Effector CD4-positive, alpha-beta T cell (primary cell): ENCODE measurements at regions not wholly inside any gene's neighbourhood (a gene's known extent, or its start where the extent isn't known, plus 50 kb on each side); places are given as distances from the start of the nearest gene placed in this dataset.
"Not testable (repeated sequence)": the region's sequence is repeated elsewhere in the genome, so short reads cannot be mapped to it uniquely, and the experiment has no call there.

Experiments used
- DNase-seq: peaks from one replicate; pipeline ENCODE4 v3.0.0-alpha.2; 2020

DNA sequence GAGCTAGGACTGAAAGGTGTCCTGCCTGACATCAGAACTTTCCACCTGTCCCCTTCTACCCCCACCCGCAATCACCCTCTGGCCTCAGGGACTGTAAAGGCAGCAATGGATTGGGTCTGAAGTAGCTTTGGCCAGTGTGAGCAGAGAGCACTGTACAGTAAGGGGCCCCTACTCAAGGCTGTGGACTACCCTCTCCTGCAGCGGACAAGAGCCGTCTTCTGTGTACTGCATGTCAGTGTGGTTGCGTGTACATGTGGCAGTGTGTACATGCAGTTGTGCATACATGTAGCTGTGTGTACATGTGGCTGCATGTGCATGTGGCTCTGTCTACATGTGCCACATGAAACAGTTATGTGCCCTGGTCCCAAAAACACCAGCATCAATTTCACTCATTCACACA lies 205.9 kb upstream of the LINGO1 start:
- no peak for DNase-seq

DNA sequence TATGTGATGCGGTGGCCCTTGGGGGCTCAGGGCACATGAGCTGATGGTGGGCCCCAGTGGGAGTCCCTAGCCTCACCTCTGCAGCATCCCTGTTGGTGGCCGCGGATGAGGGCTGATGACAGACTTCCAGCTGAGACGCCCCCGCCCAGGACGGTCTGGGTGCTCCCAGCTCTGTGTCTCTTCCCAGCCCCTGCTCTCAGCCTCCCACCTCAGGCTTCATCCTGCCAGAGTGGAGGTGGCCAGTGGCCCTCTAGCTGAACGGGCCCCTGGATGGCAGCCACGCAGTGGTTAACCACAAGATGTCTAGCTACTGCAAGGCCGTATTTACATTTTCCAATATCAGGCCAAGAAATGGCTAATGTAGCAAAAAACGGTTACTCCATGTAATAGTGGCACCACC lies 205.3 kb upstream of the LINGO1 start:
- DNase-seq, result no peak

DNA sequence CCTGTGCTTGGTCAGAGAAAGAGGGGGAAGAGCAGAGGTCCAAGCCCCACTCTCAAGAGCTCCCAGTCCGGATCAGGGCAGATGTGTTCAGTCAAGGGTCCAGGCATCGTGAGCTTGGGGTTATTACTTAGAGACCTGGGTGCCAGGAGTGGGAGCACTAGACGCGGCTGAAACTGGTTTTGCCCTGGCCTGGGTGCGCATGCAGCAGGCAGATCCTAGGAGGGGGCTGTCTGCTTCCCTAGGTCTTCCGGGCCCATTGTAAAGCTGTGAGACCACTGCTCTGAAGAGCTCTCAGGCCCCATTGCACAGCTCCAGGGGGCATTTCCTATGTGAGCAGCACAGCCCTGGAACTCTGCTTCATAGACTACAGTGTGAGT lies 204.9 kb upstream of the LINGO1 start:
- no peak for DNase-seq

DNA sequence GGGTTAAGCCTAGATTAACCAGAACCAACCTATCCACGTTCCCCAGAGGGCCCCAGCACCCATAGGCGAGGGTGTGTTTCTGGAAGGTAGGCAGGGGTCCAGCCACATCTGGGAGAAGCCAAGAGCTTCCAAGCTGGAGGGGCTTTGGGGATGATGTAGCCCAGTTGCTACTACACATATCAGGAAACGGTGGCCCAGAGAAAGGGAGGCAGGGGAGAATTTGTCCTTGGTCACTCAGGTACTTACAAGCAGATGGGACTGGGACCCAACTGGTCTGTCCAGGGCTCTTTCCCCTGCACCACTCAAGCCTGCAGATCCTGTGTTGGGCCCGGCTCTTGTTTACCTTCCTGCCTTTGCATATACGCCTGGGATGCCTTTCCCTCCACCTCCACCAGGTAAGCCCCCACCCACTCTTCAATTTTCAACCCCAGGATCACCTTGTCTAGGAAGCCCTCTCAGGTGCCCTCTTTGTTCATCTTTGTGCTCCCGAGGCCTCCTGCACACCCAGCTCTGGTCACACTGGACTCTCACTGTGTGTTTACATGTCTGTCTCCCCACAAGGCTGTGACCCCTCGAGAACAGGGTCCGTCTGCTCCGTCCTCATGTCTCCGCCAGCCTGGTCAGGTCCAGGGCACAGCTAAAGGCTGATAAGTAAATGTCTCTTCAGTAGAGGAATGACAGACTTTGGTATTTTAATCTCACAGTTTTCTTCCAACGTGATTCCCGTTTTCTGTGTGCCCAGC lies 204.4 kb upstream of the LINGO1 start:
- no peak for DNase-seq

DNA sequence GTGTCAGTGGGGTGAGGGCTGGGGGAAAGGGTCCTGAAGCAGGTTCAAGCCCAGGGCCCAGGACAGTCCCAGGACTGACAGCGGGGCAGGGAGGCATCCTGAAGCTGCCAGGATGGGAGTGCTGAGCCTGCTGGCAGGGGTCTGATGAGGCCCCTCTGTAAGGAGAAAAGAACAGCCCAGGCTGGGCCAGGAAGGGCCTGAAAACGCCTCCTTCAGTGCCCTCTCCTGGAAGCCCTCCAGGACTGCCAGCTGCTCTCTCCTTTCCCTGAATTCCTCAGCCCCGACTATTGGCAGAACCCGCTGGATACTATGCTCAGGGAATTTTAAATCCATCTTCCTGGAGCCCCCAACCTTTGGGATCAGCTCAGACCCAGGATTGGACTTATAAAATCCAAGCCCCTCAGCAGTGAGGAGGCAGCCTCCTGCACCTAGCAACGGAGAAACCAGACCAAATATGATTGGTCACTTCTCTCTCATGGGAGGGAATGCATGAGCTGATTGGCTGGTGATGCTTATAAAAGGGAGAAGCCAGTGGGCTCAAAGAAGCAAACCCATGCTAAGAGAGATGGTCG lies 203.5 kb upstream of the LINGO1 start:
- no peak for DNase-seq

DNA sequence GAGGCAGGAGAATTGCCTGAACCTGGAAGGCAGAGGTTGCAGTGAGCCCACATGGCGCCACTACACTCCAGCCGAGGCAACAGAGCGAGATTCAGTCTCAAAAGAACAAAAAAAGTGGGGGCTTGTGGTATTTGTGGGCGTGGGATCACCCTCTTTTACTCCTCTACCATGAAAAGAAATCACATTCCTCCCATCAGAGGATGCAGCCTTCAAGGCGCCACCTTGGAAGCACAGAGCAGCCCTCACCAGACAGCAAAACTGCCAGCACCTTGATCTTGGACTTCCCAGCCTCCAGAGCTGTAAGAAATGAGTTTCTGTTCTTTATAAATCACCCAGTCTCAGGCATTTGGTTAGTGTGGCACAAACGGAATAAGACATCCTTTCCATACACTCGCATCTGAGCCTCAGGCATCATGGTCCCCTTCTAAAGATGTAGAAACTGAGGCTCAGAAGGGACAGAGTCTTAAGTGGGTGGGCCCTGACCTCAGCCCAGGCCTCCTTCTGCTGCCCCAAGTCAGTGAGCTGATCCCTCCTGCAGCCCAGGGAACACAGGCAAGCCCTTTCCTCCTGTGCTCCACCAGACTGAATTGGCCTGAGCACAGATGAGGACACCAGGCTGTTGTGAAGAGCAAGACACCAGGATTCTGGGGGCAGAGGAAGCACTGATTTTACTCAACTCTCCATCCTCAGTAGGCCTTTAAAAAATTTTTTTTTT lies 201.7 kb upstream of the LINGO1 start:
- DNase-seq, result no peak

DNA sequence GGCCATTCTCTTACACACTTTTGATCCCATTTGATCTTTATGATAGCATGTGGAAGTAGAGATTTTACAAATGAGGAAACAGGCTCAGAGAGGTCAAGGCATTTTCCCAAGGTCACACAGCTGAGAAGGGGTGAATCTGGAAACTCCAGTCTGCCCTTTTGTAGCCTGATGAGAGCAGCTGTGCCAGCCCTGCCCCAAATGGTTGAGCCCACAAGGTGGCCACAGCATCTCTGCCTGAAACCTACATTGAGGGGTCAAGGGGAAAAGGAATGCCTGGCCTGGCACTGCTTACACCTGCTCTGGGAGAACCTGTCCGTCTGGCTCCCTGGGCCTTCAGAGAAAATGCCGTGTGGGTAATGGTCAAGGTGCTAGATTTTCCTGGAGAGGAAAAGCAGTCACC lies 200.2 kb upstream of the LINGO1 start:
- no peak for DNase-seq

DNA sequence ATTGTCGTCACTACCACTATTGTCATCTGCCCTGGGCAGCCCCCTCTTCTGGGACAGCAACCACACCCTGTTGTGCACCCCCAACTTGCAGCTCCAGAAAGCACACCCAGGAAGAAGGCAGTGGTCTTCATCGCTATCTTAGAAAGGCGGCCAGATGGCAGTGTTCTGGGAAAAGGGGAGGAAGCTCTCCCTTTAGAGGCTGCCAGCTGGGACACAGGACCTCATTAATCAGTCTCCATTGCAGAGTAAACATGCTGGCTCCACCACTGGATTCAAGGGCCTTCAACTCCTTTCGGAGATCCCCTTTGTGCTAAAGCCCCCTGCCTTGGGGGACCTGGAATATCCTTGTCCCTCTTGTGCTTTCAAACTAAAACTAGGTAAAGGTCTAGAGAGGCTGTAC lies 199.3 kb upstream of the LINGO1 start:
- no peak for DNase-seq

DNA sequence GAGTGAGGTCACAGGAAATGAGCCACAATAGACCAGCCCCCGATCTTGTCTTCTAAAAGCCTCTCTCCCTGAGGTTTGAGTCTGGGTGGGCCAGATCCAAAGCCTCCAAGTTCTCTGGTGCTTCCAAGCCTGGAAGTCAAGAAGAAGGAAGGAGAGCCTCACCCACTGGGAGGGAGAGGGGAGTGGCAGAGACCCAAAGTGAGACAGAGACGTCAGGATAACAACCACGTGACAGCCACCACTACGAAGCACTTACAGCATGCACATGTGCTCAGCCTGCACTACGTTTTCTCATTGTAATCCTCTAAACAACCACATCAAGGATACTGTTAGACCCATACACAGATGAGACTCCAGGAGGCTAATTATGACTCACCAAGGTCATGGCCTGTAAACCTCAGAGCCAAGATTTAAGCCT lies 197.3 kb upstream of the LINGO1 start:
- DNase-seq, result no peak

DNA sequence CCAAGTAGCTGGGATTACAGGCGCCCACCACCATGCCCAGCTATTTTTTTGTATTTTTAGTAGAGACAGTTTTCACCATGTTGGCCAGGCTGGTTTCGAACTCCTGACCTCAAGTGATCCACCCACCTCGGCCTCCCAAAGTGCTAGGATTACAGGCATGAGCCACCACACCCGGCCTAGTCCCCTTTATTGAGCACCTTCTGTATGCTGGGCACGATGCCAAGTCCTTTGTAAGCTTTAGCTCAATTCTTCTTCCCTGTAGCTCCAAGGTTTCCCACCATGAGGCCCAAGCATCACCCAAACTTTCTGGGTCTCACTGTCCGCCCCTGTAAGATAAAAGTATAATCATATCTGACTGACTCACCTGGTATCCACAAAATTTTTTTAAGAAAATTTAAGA lies 196.6 kb upstream of the LINGO1 start:
- not testable (repeated sequence) for DNase-seq

DNA sequence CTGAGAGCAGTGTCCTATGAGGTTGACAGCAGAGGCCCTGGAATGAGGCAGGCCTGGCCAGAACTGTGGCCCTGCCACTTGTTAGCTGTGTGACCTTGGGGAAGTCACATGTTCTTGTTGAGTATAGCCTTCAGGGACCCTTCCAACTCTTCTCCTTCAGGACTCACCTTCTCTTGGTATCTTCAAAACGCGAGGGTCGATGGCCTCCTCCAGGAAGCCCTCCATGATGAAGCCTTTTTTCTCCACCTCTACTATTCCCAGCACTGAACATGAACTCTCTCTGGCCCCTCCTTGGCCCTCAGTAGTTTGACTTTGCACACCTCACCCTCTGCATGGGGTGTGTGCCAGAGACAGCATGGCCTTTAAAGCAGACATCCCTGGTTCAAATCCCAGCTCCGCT lies 195.1 kb upstream of the LINGO1 start:
- no peak for DNase-seq

DNA sequence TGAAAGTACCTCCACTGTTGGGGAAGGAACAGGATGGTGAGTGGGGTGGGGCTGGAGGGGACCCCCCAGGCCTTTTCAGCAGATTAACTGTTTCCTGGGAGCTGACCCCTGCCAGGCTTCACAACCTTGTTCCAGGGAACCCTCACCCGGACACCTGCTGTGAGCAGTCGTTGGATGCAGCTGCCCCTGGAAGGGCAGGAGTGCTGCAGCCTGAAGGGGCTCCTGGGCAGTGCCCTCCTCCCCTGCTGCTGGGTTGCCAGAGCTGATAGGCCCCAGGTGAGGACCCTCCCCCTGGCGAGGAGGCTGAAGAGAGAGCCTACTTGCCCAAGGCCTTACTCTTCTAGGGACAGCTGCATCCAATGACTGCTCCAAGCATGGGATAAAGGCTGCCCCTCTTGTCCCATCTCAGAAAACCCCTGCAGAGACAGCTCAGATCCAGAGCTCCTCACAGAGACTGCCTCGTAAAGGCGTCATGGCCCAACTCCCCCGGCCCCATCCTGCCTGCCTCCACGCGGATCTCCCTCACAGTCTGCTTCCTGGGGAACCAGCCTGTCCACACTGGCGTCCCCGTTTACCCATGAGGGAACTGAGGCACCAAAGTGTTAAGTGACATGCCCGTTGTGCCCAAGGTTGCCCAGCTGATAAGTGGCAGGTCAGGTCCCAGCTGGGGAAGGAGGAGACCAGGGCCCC lies 193.4 kb upstream of the LINGO1 start:
- no peak for DNase-seq

DNA sequence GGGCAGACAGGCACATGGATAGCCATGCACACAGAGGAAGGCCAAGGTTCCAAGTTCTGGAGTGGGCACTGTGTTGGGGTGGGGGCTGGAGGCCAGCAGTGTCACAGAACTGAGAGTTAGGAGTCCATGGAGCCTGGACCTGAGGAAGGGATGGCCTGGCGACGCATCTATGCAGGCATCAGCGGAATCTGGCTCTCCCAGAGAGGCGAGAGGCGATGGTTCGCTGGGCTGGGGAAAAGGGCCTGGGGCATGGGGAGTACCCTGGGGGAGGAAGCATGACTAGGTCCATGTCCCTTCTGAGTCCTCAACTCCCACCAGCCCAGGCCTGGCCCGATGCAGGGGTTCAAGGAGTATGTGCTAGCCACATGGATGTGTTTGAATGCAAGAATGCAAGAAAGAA lies 192.8 kb upstream of the LINGO1 start:
- DNase-seq, result no peak

DNA sequence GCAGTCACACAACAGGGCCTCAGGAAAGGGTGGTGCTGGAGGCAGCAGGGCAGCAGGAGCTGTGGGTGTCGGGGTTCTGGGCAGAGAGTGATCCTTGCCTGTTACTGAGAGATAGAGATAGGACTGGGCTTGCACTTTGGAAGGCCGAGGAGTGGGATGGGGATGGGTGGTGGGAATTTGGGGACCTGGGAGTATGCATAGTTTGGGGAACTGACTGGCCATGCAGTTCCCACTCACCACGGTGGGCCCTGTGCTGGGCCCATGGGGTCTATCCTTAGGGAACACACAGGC lies 192.5 kb upstream of the LINGO1 start:
- no peak for DNase-seq

DNA sequence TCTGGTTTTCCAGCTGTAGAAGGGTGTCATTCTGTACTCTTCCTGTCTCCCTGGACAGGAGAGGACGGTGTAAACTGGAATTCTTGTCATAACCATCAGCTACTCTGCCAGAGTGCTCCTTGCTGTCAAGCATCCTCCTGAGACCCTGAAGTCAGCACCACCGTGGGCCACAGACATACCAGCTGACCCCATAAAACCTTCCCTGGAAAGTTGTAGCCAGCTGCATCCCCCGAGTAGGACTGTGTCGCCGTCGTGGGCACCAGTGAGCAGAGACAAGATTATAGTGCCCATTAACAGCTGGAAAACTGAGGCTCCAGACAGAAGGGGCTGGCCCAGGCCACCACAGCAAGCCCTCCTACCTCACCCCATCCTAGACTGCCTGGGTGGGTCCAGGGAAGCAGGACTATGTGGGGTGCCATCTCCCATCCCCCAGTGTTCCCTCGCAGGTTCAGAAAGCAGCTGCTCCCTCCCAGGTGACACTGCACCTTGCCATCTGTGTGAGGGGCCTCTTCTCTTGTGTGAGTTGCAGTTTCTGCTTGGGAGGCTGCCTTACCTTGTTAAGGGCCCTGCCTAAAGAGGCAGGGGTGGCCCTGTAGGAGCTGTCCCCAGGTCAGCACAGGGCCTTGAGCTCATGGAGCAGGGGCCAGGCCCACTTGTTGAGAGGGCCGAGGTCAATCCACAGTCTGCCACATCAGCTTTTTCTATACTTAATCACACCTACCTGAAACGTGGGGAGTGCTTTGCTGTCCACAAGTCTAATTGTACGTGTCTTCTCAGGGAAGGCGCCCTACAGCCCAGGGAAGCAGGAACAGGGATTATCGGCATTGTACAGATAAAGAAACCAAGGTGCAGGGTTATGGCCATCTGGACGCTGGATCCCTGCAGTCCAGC lies 191.9 kb upstream of the LINGO1 start:
- no peak for DNase-seq

DNA sequence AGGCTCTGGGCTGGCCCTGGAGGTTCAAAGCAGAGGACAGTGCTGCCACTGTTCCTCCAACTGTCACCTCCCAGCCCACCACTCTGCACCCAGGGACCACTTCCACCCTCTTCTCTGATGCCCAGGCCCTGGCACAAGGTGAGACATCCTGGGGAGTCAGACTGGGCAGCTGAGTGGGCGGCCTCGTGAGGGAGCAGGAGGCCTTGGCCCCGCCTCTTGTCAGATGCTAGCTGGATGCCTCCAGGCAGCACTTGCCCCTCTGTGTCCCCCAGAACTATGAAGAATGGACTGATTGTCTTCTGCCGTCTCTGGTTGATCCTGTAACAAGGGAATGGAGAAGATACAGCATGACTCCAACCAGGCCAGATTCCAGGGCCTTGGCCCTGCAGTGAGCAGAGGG lies 191.0 kb upstream of the LINGO1 start:
- no peak for DNase-seq

DNA sequence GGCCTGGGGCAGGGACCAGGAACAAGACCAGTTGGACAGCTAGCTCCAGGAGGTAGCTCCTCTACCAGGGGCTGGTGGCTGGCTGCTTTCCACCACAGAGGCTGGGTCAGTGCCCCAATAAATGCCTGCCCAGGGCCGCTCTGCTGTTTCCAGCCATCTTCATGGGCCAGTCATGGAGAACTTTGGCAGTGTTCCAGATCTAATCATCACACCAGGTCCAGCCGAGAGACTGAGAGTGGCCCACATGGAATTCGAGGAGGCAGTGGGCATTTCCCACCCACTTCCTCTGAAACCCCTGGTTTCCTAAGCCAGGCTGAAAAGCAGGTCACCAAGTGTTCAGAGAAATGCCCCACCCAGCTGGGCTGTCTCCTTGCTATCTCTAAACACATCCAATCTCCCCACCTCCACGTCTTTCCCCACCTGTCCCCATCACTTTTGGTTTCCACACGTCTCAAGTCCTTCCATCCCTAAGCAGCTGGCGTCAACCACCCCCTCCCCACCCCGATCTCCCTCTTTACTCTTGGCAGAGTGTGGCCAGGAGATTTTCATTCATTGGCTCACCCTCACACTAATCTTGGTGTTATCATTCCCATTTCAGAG lies 190.0 kb upstream of the LINGO1 start:
- no peak for DNase-seq

DNA sequence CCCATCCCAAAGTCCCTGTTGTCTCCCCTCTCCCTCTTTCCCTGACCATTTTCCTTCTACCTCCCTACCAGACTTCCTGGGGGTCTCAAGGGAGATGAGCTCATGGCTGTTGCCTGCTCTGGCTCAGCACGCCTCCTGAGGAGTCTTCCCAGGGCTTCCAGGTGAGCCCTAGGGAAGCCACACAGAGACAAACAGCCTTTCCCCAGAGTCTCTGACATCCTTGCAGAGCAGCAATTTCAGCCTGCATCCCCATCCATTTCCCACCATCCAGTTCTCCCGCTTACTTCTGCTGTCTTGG lies 189.2 kb upstream of the LINGO1 start:
- no peak for DNase-seq

DNA sequence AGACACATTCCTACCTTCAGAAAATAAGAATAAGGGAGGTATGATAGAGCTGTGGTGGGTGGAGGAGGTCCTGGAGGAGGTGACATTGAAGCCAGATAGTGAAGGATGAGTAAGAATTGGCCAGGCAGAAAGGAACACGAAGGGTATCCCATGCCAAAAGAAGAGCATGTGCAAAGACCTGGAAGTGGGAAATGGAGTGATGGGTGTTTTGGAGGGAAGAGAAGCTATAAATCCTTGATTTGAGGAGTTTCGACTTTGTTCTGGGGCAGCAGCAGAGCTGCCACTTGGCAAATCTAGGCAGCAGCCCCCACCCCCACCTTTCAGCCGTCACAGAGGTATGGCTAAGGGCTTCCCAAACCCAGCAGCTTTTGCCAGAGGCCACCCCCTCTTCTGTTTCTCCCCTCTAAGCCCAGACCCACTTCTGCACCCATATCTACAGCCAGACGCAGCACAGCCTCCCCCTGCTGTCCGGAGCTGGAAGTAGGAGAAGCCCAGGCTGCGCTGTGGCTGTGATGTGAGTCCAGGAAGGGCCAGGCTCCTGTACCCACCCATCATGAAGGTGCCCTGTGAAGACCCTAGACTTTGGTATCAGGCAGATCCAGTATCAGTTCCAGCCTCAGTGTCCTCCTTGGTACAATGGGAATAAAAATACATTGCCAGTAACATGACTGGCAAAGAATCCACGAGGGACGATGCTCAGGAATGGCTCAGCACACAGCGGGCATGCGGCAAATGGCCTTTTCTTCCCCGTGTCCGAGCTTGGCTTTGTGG lies 188.7 kb upstream of the LINGO1 start:
- no peak for DNase-seq

DNA sequence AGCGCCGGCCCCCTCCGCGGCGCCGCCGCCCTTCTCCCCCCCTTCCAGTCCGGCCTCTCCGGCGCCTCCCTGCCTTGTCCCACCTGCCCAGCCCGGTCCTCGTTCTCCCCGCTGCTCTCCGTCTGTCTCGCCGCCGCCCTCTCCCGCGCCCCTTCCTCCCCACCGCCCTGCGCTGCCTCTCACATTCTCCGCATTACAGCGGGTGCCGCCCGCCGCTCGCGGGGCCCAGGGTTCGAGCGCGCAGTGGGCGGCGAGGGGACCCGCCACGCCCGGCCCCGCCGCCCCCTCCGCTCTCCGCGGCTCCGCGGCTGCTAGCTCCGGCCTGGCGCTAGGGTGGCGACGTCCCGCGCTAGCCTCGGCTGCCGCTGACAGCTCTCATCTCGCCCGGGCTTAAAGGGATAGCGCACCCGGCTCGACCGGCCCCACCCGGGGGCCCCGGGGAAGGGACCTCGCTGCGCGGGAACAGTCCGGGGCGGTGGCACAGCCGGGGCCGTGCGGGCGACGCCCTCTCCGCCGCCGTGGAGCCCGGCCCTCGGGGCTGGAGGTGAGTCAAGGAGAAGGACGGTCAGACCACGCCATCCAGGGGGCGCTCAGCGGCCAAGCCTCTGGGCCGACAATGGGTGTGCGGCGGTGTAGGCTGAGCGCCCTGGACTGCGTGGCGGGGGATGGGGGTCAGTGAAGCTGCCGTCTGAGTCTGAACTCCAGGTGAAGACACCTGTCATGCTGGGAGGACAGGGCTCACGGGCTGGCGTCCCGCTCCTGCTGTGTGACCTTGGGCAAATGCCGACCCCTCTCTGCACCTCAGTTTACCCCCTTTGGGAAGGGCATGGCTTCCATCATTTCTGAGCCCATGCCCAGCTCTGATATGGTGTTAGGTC lies 187.4 kb upstream of the LINGO1 start:
- DNase-seq, result no peak
